Uterus (tissue), 2 donors: ENCODE measurements at regions not wholly inside any gene's neighbourhood (a gene's known extent, or its start where the extent isn't known, plus 50 kb on each side); places are given as distances from the start of the nearest gene placed in this dataset.

ENCODE experiments used
- CTCF ChIP-seq, 4 experiments: fragments of 200-600 bp in 2 of 4; fragments of 450-650 bp in 2 of 4; sonication (generic) in 2 of 4; IDR thresholded peaks; one replicate each; pipeline ENCODE4 v1.5.1; 2016 to 2019; ENCODE audit warnings: antibody characterized with exemption in 4 of 4, mild to moderate bottlenecking in 2 of 4, moderate library complexity in 1 of 4
- POLR2A ChIP-seq, 2 donors: fragments of 450-650 bp; IDR thresholded peaks; one replicate each; pipeline ENCODE4 v1.6.1; 2016; ENCODE audit warnings: antibody characterized with exemption in 2 of 2, mild to moderate bottlenecking in 1 of 2, moderate library complexity in 1 of 2

GRCh38 chr2:199206536-199206935 is 251.2 kb downstream of the SATB2 start:
- no peak for TF ChIP-seq POLR2A (IDR thresholded peaks at IDR 0.05)
- no peak for TF ChIP-seq CTCF (IDR thresholded peaks at IDR 0.05)
